GM23338 (cell line): ENCODE measurements at regions not wholly inside any gene's neighbourhood (a gene's known extent, or its start where the extent isn't known, plus 50 kb on each side); places are given as distances from the start of the nearest gene placed in this dataset.

Experiments used
- ATAC-seq: fragments of 200-7000 bp; cut with Tn5 transposase; 3 replicates; pipeline ENCODE4 v1.9.1; 2020
- DNase-seq: peaks from one replicate; pipeline ENCODE4 v3.0.0-alpha.2; 2015; ENCODE audit warnings: low spot score
- H2AFZ ChIP-seq: fragments of 200-600 bp; sonication (generic); 2 replicates; pipeline ENCODE4 v1.8.0; 2016; ENCODE audit warnings: antibody characterized with exemption, mild to moderate bottlenecking, moderate library complexity
- H3F3A ChIP-seq: fragments of 200-600 bp; sonication (generic); replicated peaks from 2 replicates; pipeline ENCODE4 v1.8.0; 2017; ENCODE audit warnings: antibody characterized with exemption, mixed run types, low read depth
- H3K27ac ChIP-seq: fragments of 200-600 bp; sonication (generic); 2 replicates; pipeline ENCODE4 v1.6.1; 2016; ENCODE audit warnings: low read depth
- H3K27me3 ChIP-seq: fragments of 200-600 bp; sonication (generic); 2 replicates; pipeline ENCODE4 v1.8.0; 2016; ENCODE audit warnings: mild to moderate bottlenecking, mixed run types, moderate library complexity; ENCODE audit not compliant: insufficient read depth
- H3K36me3 ChIP-seq: fragments of 200-600 bp; sonication (generic); 2 replicates; pipeline ENCODE4 v1.8.0; 2016; ENCODE audit warnings: mild to moderate bottlenecking; ENCODE audit not compliant: insufficient read depth
- H3K4me1 ChIP-seq: fragments of 200-600 bp; sonication (generic); 2 replicates; pipeline ENCODE4 v1.8.0; 2016; ENCODE audit warnings: mild to moderate bottlenecking, moderate library complexity; ENCODE audit not compliant: insufficient read depth
- H3K4me2 ChIP-seq: fragments of 200-600 bp; sonication (generic); 2 replicates; pipeline ENCODE4 v1.7.1; 2017; ENCODE audit warnings: mixed run types
- H3K4me3 ChIP-seq: fragments of 200-600 bp; sonication (generic); 2 replicates; pipeline ENCODE4 v1.6.1; 2016; ENCODE audit warnings: mixed run types
- H3K79me2 ChIP-seq: fragments of 200-600 bp; sonication (generic); replicated peaks from 2 replicates; pipeline ENCODE4 v1.8.0; 2017; ENCODE audit warnings: mild to moderate bottlenecking; ENCODE audit not compliant: insufficient read depth
- H3K9me2 ChIP-seq: fragments of 200-600 bp; sonication (generic); 2 replicates; pipeline ENCODE4 v1.8.0; 2017; ENCODE audit not compliant: insufficient read depth
- H4K20me1 ChIP-seq: fragments of 200-600 bp; sonication (generic); replicated peaks from 2 replicates; pipeline ENCODE4 v1.8.0; 2017; ENCODE audit warnings: mild to moderate bottlenecking; ENCODE audit not compliant: insufficient read depth
- H3K27ac Mint-ChIP-seq: 2 replicates; pipeline ENCODE4 v1.8.0; 2020; ENCODE audit warnings: inconsistent platforms, mild to moderate bottlenecking, moderate library complexity, mixed read lengths
- H3K27me3 Mint-ChIP-seq: 3 replicates; pipeline ENCODE4 v1.8.0; 2022; ENCODE audit warnings: low read depth, mild to moderate bottlenecking, moderate library complexity, mixed read lengths, inconsistent platforms; ENCODE audit not compliant: insufficient read depth, poor library complexity
- H3K36me3 Mint-ChIP-seq: 3 replicates; pipeline ENCODE4 v1.8.0; 2021; ENCODE audit warnings: low read depth, mild to moderate bottlenecking, inconsistent platforms, moderate library complexity, mixed read lengths
- H3K4me1 Mint-ChIP-seq: 3 replicates; pipeline ENCODE4 v1.8.0; 2020; ENCODE audit warnings: mild to moderate bottlenecking, inconsistent platforms, mixed read lengths
- H3K4me3 Mint-ChIP-seq: 3 replicates; pipeline ENCODE4 v1.8.0; 2021; ENCODE audit warnings: moderate library complexity, mild to moderate bottlenecking, inconsistent platforms, mixed read lengths
- H3K9me3 Mint-ChIP-seq: 3 replicates; pipeline ENCODE4 v1.8.0; 2020; ENCODE audit warnings: moderate library complexity, mild to moderate bottlenecking, inconsistent platforms, mixed read lengths
- CREB1 ChIP-seq: fragments of 250-450 bp; sonication (Bioruptor Pico); IDR thresholded peaks from 2 replicates; pipeline ENCODE4 v1.5.0; 2020; ENCODE audit warnings: low read depth, mild to moderate bottlenecking, moderate library complexity
- EZH2 ChIP-seq: fragments of 200-600 bp; sonication (generic); IDR thresholded peaks from one replicate; pipeline ENCODE4 v1.8.0; 2017; ENCODE audit warnings: antibody characterized with exemption, mild to moderate bottlenecking, low read depth; ENCODE audit not compliant: unreplicated experiment
- EZH2phosphoT487 ChIP-seq: fragments of 200-600 bp; sonication (generic); IDR thresholded peaks from one replicate; pipeline ENCODE4 v1.8.1; 2018; ENCODE audit warnings: antibody characterized with exemption; ENCODE audit not compliant: unreplicated experiment
- JUNB ChIP-seq: IDR thresholded peaks from one replicate; pipeline ENCODE4 v1.6.1; 2016; ENCODE audit warnings: antibody characterized with exemption; ENCODE audit not compliant: unreplicated experiment
- NANOG ChIP-seq: IDR thresholded peaks from 2 replicates; pipeline ENCODE4 v1.6.1; 2016; ENCODE audit warnings: antibody characterized with exemption, borderline replicate concordance
- REST ChIP-seq: IDR thresholded peaks from one replicate; pipeline ENCODE4 v1.6.1; 2018; ENCODE audit warnings: antibody characterized with exemption; ENCODE audit not compliant: unreplicated experiment
- ZNF114 ChIP-seq: fragments of 250-450 bp; sonication (Bioruptor Pico); IDR thresholded peaks from 2 replicates; pipeline ENCODE4 v1.5.0; 2020; ENCODE audit warnings: mild to moderate bottlenecking, moderate library complexity
- ZNF331 ChIP-seq: fragments of 250-450 bp; sonication (Bioruptor Pico); IDR thresholded peaks from 2 replicates; pipeline ENCODE4 v1.5.0; 2020; ENCODE audit warnings: low read depth, mild to moderate bottlenecking, moderate library complexity
- ZNF462 ChIP-seq: fragments of 250-450 bp; sonication (Bioruptor Pico); IDR thresholded peaks from 2 replicates; pipeline ENCODE4 v1.5.0; 2020; ENCODE audit warnings: mild to moderate bottlenecking, moderate library complexity

- TF ChIP-seq ZNF462 (CRISPR knock-in tag) (no peak), ZNF114 (CRISPR knock-in tag) (no peak), ZNF331 (CRISPR knock-in tag) (no peak)
Observed at GRCh38 chr11:133715602-133716001, 129.7 kb downstream of the SPATA19 start (continued).

GRCh38 chr11:133714471-133715375 is 130.6 kb downstream of the SPATA19 start:
- Histone ChIP-seq H3K4me1 (peaks cover 30% of the 10 kb centered on the region), H3K36me3 (no peaks in the 10 kb centered on the region), H3K79me2 (no peaks in the 10 kb centered on the region), H3K27ac (no peak overlapping the region), H3F3A (no peaks in the 10 kb centered on the region), H3K4me2 (no peak overlapping the region), H4K20me1 (no peaks in the 10 kb centered on the region), H3K4me3 (no peak overlapping the region), H3K27me3 (peaks cover 5% of the 10 kb centered on the region), H3K9me2 (peaks cover 9% of the 10 kb centered on the region), H2AFZ (no peak overlapping the region)
- H3K36me3 Mint-ChIP-seq = no peaks in the 10 kb centered on the region
- peak; percentile 14 for ATAC-seq
- no peak for DNase-seq
- no peak overlapping the region for H3K27ac Mint-ChIP-seq
- H3K9me3 Mint-ChIP-seq = no peaks in the 10 kb centered on the region
- H3K27me3 Mint-ChIP-seq = peaks cover 18% of the 10 kb centered on the region
- H3K4me3 Mint-ChIP-seq = no peak overlapping the region
- H3K4me1 Mint-ChIP-seq = peaks cover 21% of the 10 kb centered on the region
- no peak for TF ChIP-seq CREB1 (CRISPR knock-in tag)
- no peak for TF ChIP-seq JUNB
- TF ChIP-seq REST = no peak
- TF ChIP-seq ZNF114 (CRISPR knock-in tag) = no peak
- TF ChIP-seq ZNF331 (CRISPR knock-in tag) = no peak
- TF ChIP-seq NANOG = no peak
- TF ChIP-seq EZH2 = no peak
- TF ChIP-seq EZH2phosphoT487 = no peak
